ENCODE measurements at regions not wholly inside any gene's neighbourhood (a gene's known extent, or its start where the extent isn't known, plus 50 kb on each side); places are given as distances from the start of the nearest gene placed in this dataset.

DNA sequence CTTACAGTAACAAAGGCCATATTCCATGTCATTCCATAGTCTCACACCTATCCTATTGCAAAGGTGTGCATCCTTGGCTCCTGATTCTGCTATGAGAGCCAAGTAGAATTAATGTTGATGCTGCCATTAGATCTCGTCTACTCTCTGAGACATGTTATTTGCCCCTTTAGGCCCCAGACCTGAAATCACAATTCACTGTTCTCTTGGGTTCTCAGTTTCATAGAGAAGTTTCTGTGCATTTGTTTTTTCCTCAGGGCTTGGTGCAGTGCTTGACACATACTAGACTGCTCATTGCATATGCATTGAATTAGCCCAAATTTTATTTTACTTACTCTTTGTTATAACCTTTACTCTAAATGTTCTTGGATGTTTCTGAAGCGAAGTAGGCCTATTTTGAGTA, 265.7 kb downstream of the JRKL start:
- H3K4me2 ChIP-seq (ENCODE audit: low read length): no peak overlapping the region
- no peaks in the 10 kb centered on the region for H3K36me3 ChIP-seq (replicated peaks; ENCODE audit: low read depth, low read length)
- no peaks in the 10 kb centered on the region for H3K79me2 ChIP-seq (ENCODE audit: low read length)
- H2AFZ ChIP-seq (ENCODE audit: low read depth, low read length): no peak overlapping the region
- no peak overlapping the region for H3K27ac ChIP-seq (ENCODE audit: low read length)
- no peaks in the 10 kb centered on the region for H4K20me1 ChIP-seq (ENCODE audit: insufficient read depth, low read length)
- H3K9ac ChIP-seq (ENCODE audit: low read length): no peak overlapping the region
- no peak overlapping the region for H3K4me3 ChIP-seq (ENCODE audit: low read length)
- TF ChIP-seq, protein P1, sequence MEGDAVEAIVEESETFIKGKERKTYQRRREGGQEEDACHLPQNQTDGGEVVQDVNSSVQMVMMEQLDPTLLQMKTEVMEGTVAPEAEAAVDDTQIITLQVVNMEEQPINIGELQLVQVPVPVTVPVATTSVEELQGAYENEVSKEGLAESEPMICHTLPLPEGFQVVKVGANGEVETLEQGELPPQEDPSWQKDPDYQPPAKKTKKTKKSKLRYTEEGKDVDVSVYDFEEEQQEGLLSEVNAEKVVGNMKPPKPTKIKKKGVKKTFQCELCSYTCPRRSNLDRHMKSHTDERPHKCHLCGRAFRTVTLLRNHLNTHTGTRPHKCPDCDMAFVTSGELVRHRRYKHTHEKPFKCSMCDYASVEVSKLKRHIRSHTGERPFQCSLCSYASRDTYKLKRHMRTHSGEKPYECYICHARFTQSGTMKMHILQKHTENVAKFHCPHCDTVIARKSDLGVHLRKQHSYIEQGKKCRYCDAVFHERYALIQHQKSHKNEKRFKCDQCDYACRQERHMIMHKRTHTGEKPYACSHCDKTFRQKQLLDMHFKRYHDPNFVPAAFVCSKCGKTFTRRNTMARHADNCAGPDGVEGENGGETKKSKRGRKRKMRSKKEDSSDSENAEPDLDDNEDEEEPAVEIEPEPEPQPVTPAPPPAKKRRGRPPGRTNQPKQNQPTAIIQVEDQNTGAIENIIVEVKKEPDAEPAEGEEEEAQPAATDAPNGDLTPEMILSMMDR (IDR thresholded peaks at IDR 0.05; ENCODE audit: low read depth, low read length): no peak
- TF ChIP-seq EZH2phosphoT487 (IDR thresholded peaks at IDR 0.05; ENCODE audit: low read depth): no peak
- H3K4me1 ChIP-seq (ENCODE audit: low read length): no peaks in the 10 kb centered on the region
- H3K27me3 ChIP-seq (ENCODE audit: low read depth, low read length): no peaks in the 10 kb centered on the region
- H3K9me3 ChIP-seq (ENCODE audit: insufficient read depth, low read length): no peaks in the 10 kb centered on the region

DNA sequence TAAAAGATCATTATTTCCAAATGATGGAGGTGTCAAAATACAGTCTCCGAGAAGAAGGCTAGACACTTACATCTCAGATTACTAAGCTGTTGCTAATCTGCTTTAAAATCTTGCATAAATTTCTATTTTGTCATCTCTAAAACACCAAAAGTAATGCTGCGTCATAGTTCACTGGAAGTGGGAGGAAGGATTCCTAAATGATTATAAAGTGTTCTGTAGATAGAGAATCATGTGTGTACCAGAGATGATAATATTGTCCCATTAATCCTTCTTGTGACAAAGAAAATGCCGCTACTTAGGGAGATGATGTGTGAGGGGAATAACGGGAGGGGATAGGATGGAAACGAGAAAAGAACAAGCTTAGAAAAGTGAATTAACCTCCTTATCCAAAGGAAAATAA, 268.6 kb downstream of the JRKL start:
- H3K79me2 ChIP-seq (ENCODE audit: low read length): no peaks in the 10 kb centered on the region
- H3K4me1 ChIP-seq (ENCODE audit: low read length): no peaks in the 10 kb centered on the region
- no peaks in the 10 kb centered on the region for H3K36me3 ChIP-seq (replicated peaks; ENCODE audit: low read depth, low read length)
- no peak overlapping the region for H3K4me2 ChIP-seq (ENCODE audit: low read length)
- H3K9me3 ChIP-seq (ENCODE audit: insufficient read depth, low read length): no peaks in the 10 kb centered on the region
- no peak overlapping the region for H3K27ac ChIP-seq (ENCODE audit: low read length)
- H3K27me3 ChIP-seq (ENCODE audit: low read depth, low read length): no peaks in the 10 kb centered on the region
- H3K9ac ChIP-seq (ENCODE audit: low read length): no peak overlapping the region
- TF ChIP-seq, protein P1 (IDR thresholded peaks at IDR 0.05; ENCODE audit: low read depth, low read length): no peak
- no peak for TF ChIP-seq EZH2phosphoT487 (IDR thresholded peaks at IDR 0.05; ENCODE audit: low read depth)
- H4K20me1 ChIP-seq (ENCODE audit: insufficient read depth, low read length): no peaks in the 10 kb centered on the region
- H3K4me3 ChIP-seq (ENCODE audit: low read length): no peak overlapping the region
- H2AFZ ChIP-seq (ENCODE audit: low read depth, low read length): no peak overlapping the region

DNA sequence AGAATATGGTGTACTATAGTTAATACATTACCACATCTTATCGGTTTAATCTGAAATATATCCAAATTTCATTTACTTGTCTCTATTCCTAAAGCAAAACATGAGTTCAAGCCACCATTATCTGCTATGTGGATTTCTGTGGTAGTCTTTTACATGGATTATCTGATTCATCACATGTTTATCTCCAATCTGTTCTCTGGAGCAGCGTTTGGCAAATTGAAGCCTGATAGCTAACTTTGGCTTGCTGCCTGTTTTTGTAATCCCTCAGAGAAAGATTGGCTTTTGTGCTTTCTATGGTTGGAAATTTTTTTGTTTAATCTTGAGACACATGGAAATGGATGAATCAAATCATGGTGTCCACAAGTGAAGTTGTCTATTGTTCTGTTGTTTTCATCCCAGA, 274.3 kb downstream of the JRKL start:
- Histone ChIP-seq H3K9ac (ENCODE audit: low read length) (no peak overlapping the region), H3K4me2 (ENCODE audit: low read length) (no peak overlapping the region), H3K4me1 (ENCODE audit: low read length) (no peaks in the 10 kb centered on the region), H2AFZ (ENCODE audit: low read depth, low read length) (no peak overlapping the region), H3K36me3 (replicated peaks; ENCODE audit: low read depth, low read length) (no peaks in the 10 kb centered on the region), H3K27ac (ENCODE audit: low read length) (no peak overlapping the region), H3K4me3 (ENCODE audit: low read length) (no peak overlapping the region), H3K27me3 (ENCODE audit: low read depth, low read length) (no peaks in the 10 kb centered on the region), H3K79me2 (ENCODE audit: low read length) (no peaks in the 10 kb centered on the region), H4K20me1 (ENCODE audit: insufficient read depth, low read length) (no peaks in the 10 kb centered on the region), H3K9me3 (ENCODE audit: insufficient read depth, low read length) (no peaks in the 10 kb centered on the region)
- TF ChIP-seq EZH2phosphoT487 (IDR thresholded peaks at IDR 0.05; ENCODE audit: low read depth): no peak
- TF ChIP-seq, protein P1 (IDR thresholded peaks at IDR 0.05; ENCODE audit: low read depth, low read length): no peak

DNA sequence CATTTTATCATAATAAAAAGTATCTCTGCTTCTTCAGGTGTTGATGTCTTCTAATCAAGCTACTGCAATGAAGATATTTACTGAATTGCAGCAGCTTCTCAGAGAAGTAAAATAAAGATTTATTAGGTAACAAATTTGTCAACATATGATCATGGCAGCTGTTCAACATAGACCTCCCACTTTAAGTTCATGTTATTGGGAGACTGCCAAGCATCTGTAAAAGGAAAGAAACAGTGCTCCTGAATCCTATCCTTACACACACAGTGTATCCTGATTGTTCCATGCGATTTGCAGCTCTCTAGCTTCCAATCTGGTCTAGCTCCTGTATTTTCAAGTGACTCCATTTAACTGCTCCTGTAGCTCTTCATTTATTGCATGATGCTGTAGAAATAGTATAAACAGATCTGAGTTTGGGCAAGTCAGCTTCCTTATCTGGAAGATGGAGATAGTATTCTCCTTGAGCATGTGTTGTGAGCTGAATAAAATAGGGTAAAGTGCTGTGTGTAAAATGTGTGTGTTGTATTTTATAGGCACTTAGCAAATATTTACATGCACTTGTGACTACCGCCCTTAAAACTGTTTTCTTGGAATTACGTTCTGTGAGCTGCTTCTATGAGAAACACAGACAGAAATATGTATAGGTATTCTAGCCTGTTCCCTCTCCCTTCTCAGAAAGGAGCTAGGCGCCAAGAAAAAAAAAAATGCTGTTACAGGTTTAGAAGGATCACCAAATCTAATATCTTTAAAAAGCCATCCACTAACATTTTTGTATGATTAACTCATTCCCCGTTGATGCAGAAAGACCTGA, 290.6 kb downstream of the JRKL start:
- no peak overlapping the region for H3K4me3 ChIP-seq (ENCODE audit: low read length)

More for the DNA sequence above, 290.6 kb downstream of the JRKL start:
- no peaks in the 10 kb centered on the region for H3K4me1 ChIP-seq (ENCODE audit: low read length)
- H2AFZ ChIP-seq (ENCODE audit: low read depth, low read length): no peak overlapping the region
- no peaks in the 10 kb centered on the region for H3K79me2 ChIP-seq (ENCODE audit: low read length)
- TF ChIP-seq, protein P1 (IDR thresholded peaks at IDR 0.05; ENCODE audit: low read depth, low read length): no peak
- no peak for TF ChIP-seq EZH2phosphoT487 (IDR thresholded peaks at IDR 0.05; ENCODE audit: low read depth)
- H3K36me3 ChIP-seq (replicated peaks; ENCODE audit: low read depth, low read length): no peaks in the 10 kb centered on the region
- no peaks in the 10 kb centered on the region for H3K9me3 ChIP-seq (ENCODE audit: insufficient read depth, low read length)
- no peaks in the 10 kb centered on the region for H3K27me3 ChIP-seq (ENCODE audit: low read depth, low read length)
- H3K4me2 ChIP-seq (ENCODE audit: low read length): no peak overlapping the region
- no peaks in the 10 kb centered on the region for H4K20me1 ChIP-seq (ENCODE audit: insufficient read depth, low read length)
- H3K9ac ChIP-seq (ENCODE audit: low read length): no peak overlapping the region
- no peak overlapping the region for H3K27ac ChIP-seq (ENCODE audit: low read length)

Data from OCI-LY3 (cell line).